HG02938 (cell line): ENCODE measurements at regions not wholly inside any gene's neighbourhood (a gene's known extent, or its start where the extent isn't known, plus 50 kb on each side); places are given as distances from the start of the nearest gene placed in this dataset.

Experiments
- ATAC-seq: cut with Tn5 transposase; IDR thresholded peaks from one replicate; pipeline ENCODE4 v1.9.1; 2021; ENCODE audit warnings: mild to moderate bottlenecking, moderate library complexity; ENCODE audit not compliant: unreplicated experiment

DNA sequence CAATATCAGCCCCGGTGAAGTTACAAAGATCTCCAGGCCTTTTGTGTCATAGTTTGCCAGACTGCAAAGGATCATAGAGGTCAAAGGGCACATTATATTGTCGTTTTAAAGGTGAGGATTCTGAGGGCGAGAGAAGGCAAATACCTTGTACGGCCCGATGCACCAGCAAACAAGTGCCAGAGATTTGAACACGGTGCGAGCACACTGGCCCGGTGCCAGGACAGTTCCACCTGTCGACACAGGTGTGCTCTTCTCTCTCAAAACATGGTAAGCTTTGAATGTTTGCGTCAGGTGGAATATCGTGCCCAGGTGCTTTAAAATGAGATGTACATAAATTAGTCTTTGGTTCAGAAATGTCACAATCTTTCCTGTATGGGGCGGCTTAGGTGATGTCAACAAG, 776.1 kb upstream of the ID2 start:
- no peak for ATAC-seq

DNA sequence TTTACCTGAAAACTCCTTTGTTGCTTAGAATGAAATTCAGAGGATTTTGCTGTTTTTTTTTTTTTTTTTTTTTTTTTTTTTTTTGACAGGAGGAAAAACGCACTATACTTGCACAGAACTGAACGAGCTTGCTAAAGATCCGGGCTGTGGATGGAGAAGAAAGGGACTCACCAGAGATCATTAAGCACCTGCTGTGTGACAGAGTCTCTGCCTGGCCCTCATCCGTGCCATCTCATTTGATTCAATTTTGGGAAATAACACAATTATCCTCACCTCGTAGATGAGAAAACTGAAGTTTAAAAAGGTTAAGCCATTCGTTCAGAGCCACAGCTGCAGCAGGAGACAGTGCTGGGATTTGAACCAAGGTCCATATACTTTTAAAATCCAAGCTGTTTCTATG, 775.4 kb upstream of the ID2 start:
- ATAC-seq: no peak

GRCh38 chr2:7907041-7907440, 774.8 kb upstream of the ID2 start:
- no peak for ATAC-seq

DNA sequence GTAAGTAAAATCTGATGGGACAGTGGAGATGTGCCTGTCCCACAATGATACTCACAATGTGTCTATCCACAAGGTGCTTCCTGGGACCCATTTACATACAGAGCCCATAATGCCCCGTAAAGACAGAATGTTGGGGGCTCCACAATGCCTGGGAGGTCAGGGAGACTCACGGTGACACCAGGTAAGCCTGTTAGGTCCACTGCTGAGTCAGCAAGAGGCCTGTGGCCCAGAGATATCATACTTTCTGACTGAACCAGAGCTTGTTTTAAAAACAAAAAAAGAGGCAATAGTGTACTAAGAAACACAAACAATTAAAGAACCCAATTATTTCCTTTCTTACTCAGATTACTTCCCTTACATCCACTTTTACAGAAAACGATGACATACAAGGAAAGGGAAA, 771.1 kb upstream of the ID2 start:
- no peak for ATAC-seq

DNA sequence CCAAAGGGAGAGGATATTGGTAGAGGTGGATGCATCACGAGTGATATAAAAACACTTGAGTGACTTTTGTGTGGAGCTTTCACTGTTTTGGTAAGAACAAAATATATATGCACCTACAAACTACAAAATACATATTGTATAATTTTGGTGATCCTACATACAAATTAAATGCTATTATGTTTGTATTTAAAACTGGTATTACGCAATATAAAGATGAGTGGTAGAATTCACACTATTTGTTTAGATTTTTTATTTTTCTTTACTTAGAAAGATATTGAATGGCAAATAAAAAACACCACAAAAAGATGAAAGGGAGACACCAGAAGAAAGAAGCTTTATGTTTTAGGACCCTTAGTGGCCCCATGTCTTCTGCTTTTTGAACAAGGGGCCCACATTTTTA, 770.7 kb upstream of the ID2 start:
- ATAC-seq: no peak

- ATAC-seq: no peak
These were observed 767.9 kb upstream of the ID2 start for GRCh38 chr2:7913974-7914373.

DNA sequence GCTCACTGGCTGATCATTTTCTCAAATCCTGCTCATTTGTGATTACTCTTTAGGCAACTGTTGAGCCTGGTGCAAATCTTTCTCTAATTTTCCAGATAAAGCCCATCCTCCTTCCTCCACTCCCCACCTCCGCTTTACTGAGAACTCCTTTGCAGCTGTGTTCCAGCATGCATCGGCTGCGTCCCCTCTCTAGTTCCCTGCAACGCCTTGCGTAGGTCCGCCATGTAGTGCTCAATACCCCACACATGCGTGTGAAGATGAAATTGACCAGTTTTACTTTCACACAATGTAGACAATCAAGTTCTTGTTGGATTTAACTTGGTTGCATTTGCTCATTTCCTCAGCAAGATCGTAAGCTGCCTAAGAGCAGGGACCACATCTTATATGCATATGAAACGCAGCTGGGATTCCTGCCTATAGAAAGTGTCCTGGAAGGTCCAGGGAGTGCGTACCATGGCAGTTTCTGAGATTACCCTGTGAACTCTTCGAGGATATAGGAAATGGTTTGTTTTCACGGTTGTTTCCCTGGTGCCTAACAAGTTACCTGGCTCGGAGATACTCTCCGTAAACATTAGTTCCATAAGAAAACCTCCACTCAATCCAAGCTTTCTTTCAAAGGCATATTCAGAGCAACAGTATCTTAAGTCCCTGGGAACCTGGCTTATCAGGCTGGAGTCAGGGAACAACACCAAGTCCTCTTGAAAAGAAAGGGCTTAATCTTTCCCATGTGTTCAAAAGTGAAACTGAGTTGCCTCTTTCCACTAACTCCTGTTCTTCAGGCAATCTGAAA, 766.4 kb upstream of the ID2 start:
- no peak for ATAC-seq

DNA sequence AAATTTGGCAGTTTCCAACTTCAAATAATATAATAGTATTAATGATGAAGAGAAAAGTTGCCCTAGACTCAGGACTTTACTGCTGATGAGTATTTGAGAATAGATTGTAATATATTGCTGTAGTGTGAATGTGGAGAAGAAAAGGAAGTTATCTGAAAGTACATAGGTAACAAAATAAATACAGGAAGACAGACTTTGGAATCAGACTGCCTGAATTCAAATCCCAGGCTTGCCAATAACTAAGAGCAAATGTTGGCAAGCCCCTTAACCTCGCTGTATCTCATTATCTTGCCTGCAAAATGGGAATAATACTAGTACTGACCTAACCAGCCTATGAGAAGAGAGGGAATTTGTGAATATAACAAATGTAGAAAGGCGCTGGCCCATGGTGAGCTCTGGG, 765.2 kb upstream of the ID2 start:
- no peak for ATAC-seq

DNA sequence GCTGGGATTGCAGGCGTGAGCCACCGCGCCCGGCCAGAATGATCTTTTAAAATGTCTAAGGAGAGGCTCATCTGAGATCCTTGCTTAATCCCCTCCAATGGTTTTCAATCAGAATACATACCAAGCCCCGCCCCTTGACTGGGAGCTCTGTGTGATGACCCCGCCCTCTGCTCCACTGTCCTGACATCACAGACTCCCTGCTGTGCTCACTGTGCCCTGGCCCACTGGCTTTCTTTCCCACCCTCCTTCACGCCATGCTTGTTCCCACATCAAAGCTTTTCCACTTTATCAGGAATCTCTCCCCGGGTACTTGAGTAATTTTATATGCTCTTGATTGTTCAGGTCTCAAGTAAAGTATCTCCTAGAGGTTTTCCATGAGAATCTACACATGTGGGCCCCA, 762.3 kb upstream of the ID2 start:
- no peak for ATAC-seq

GRCh38 chr2:7924023-7924762, 757.7 kb upstream of the ID2 start:
- ATAC-seq: no peak

DNA sequence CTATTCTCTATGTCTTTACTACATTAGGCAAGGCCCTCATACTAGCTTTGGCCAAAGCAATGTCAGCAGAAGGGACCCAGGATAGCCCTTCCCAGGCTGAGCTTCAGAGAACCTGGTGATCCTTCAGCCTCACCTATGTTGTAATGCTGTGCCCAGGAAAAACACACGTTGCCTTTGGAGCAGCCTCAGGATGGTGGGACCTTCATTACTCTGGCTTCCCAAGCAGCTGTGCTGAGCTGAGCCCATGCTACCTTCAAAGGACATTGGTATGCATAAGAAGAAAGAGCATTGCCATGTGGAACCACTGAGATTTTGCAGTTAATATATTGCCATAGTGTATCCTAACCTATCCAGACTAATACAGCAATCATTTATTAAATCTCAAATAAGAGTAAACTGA, 756.4 kb upstream of the ID2 start:
- ATAC-seq: no peak

- no peak for ATAC-seq
These were observed 754.2 kb upstream of the ID2 start for GRCh38 chr2:7927691-7928090.

GRCh38 chr2:7929281-7929680, 752.6 kb upstream of the ID2 start:
- ATAC-seq: no peak

DNA sequence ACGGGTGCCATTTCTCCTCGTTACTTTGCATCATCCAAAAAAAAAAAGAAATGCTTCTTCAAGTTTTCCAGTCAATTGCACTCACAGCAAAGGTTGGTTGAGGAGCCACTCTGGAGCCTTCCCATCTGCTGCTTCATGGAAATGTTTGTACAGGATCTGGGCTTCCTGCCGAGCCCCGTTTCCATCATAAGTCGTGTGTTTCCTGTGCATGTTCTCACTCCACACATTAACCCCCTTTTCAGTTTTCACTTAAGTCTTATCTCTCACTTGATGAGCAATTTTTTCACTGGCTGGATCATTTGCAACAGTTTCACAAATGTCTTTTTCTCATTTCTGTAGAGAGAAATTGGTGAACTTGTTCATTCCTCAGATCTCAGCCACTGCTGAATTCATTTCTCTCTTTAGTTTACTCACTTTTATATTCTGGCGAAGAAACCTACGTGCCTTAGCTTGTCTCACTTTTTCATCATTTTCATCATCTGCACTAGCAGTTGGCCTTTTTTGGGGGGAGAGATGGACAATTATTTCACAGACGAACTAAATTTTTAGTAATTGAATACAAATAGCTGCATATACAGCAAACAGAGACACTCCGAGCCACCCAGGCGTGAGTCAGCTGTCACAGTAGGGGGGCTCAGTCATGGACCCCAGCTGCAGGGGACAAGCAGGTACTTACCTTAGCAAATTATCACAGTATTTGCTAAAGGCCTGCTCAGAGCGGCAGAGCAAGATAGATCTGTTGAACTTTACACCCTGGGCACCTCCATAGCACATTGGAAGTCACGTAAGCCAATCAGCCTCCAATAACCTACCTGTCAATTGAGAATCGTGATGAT, 750.8 kb upstream of the ID2 start:
- no peak for ATAC-seq

- ATAC-seq: no peak
These were observed 750.0 kb upstream of the ID2 start for GRCh38 chr2:7931808-7932207.

DNA sequence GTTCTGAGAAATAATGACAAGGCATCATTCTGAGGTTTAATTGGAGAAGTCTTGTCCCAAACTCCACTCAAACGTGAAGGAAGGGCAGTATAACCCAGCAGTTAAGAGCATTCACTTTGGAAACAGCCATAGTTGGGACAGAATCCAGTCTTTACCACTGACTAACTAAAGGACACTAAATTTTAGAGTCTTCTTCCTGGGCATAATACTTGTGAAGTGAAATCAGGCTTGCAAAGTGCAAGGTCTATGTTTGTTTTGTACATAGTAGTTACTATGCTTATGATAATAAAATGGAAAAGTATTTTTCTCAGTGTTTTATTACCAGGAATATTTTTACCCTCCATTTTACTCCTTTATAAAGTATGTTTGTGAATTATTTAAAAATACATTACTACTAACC, 748.2 kb upstream of the ID2 start:
- ATAC-seq: no peak

DNA sequence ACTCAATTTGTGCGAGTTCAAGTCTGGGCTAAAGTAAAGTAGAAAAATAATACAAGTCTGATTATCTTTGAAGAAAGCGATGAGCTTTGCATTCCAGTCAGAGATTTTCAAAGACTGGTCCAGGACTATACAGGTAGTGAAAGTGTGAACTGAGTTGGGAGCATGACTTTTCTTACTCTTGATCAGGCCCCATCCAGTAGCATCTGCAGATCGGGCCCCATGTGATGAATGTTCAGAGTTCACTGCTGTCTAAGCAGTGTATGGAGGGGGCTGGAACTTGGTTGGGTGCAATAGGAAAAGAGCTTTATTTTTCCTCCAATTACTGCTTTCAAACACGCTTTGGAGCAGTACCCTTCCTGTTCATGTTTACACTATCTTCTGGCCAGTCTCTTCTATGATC, 747.4 kb upstream of the ID2 start:
- ATAC-seq: no peak

DNA sequence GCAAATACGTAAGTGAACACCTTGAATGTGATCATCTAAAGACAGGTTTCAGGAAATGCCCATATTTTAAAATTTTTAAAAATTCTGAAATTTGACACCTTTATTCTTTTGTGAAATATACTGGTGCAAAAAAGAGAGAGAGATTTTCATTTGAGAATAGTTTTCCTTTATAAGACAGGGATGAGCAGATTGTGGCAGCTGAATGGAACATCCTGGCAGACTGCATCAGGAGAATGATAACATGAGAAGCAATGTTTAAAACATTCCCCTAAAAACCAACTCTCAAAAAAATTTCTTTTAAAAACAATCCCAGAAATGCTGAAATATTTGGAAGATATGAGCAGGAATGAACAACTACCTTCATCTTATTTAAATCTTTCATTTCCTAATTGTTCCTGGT, 744.8 kb upstream of the ID2 start:
- no peak for ATAC-seq

GRCh38 chr2:7940723-7941122, 741.1 kb upstream of the ID2 start:
- ATAC-seq: no peak

DNA sequence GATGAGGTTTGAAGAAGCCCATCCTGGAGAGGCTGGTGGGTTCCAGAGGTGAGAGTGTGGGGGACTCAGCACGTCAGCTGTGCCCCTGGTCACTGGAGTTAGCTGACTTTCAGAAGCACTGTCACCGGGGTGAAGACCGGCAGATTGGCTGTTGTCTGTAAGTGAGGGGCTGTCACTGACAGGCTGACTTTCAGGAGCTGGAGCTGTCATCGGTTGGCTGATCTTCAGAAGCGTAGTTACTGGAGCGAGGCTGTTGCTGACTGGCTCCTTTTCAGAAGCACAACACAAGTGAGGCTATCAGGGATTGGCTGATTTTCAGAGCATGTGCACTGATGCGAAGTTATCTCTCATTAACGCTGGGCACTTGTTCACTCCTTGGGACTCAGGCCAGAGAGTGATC, 738.4 kb upstream of the ID2 start:
- ATAC-seq: no peak

DNA sequence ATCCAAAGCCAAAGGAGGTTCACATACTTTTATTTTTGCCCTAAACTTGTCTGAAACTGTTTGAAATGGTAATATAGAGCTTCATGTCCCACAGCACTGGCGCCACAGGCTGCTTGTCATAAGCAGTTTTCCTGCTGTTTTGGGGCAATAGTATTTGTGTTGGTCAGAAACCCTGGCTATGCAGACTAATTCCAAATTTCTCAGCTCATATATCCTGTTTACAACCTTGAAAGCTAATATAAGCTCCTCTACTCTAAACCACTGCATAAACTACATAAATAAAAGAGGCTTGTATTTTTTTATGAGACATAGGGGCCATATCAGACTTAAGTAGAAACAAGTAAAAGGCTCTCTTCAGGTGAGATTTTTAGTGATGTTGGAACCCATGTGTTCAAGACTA, 736.8 kb upstream of the ID2 start:
- ATAC-seq: no peak
